GM12878 (cell line): ENCODE measurements at regions not wholly inside any gene's neighbourhood (a gene's known extent, or its start where the extent isn't known, plus 50 kb on each side); places are given as distances from the start of the nearest gene placed in this dataset.

ENCODE experiments used
- ATAC-seq: fragments of 200-7000 bp; cut with Tn5 transposase; 3 replicates; pipeline ENCODE4 v1.9.1; 2020; ENCODE audit warnings: mild to moderate bottlenecking, moderate library complexity
- BruUV-seq: library from RNA; stranded (reverse); fragments of 400-500 nt; replicated peaks from 2 replicates; lab custom pipeline; 2021; lab: Mats Ljungman, UMichigan
- CTCF ChIA-PET: fragments of 300-600 bp; sonication (Branson Sonifier 250); formaldehyde crosslinking; extraction: SDS; loops from one replicate; lab custom pipeline; 2021; ENCODE audit warnings: inconsistent platforms; lab: Yijun Ruan, JAX
- POLR2A ChIA-PET: fragments of 350-600 bp; formaldehyde crosslinking; extraction: SDS; loops from one replicate; lab custom pipeline; 2021; ENCODE audit warnings: inconsistent platforms; lab: Charles Lee
- RAD21 ChIA-PET: fragments of 300-600 bp; sonication (Branson Sonifier 250); formaldehyde crosslinking; loops from one replicate; lab custom pipeline; 2023; ENCODE audit warnings: antibody characterized with exemption; ENCODE audit not compliant: unreplicated experiment; lab: Charles Lee
- SMC1A ChIA-PET: fragments of 300-600 bp; sonication (Branson Sonifier 250); formaldehyde crosslinking; loops from one replicate; lab custom pipeline; 2023; ENCODE audit not compliant: unreplicated experiment, uncharacterized antibody; lab: Charles Lee
- DNase-seq: peaks from one replicate; pipeline ENCODE4 v3.0.0-alpha.2; 2011; ENCODE audit warnings: low read depth, low spot score
- FAIRE-seq: peaks from 3 replicates; lab custom pipeline; 2011; peaks lifted over from hg19 to GRCh38; lab: Jason Lieb, UNC
- H2AFZ ChIP-seq: 2 replicates; pipeline ENCODE4 v1.6.0; 2011; ENCODE audit warnings: low read depth, low read length, control low read depth; ENCODE audit not compliant: control insufficient read depth
- H3K27ac ChIP-seq: 2 replicates; pipeline ENCODE4 v1.5.1; 2011; ENCODE audit warnings: control low read depth; ENCODE audit not compliant: control insufficient read depth, insufficient read depth
- H3K27me3 ChIP-seq, 2 experiments: replicated peaks in 1 of 2; 2 replicates each; pipeline versions ENCODE4 v1.6.0 to v1.6.1; 2011; ENCODE audit warnings: low read length in 1 of 2; ENCODE audit not compliant: control insufficient read depth in 2 of 2, insufficient read depth in 2 of 2
- H3K36me3 ChIP-seq, 2 experiments: 2 replicates each; pipeline ENCODE4 v1.5.1; 2011; ENCODE audit warnings: low read length in 1 of 2; ENCODE audit not compliant: control insufficient read depth in 2 of 2, insufficient read depth in 2 of 2
- H3K4me1 ChIP-seq: 2 replicates; pipeline ENCODE4 v1.6.1; 2011; ENCODE audit warnings: mild to moderate bottlenecking, low read length, moderate library complexity, mixed read lengths; ENCODE audit not compliant: control insufficient read depth, insufficient read depth
- H3K4me2 ChIP-seq: 2 replicates; pipeline ENCODE4 v1.6.0; 2011; ENCODE audit warnings: control low read depth; ENCODE audit not compliant: control insufficient read depth, insufficient read depth
- H3K4me3 ChIP-seq: fragments of 200-600 bp; sonication (generic); 2 replicates; pipeline ENCODE4 v1.5.1; 2016
- H3K79me2 ChIP-seq: 2 replicates; pipeline ENCODE4 v1.6.0; 2011; ENCODE audit warnings: low read length; ENCODE audit not compliant: control insufficient read depth, insufficient read depth
- H3K9ac ChIP-seq: 2 replicates; pipeline ENCODE4 v1.8.0; 2011; ENCODE audit warnings: low read length, control low read depth, mixed read lengths; ENCODE audit not compliant: control insufficient read depth, insufficient read depth
- H3K9me3 ChIP-seq: replicated peaks from 3 replicates; pipeline ENCODE4 v1.5.1; 2011; ENCODE audit warnings: mild to moderate bottlenecking, low read length; ENCODE audit not compliant: control insufficient read depth, insufficient read depth
- H4K20me1 ChIP-seq: 2 replicates; pipeline ENCODE4 v1.6.0; 2011; ENCODE audit not compliant: control insufficient read depth, insufficient read depth
- ELK1 ChIP-seq: IDR thresholded peaks from 2 replicates; pipeline ENCODE4 v1.6.1; 2012; ENCODE audit warnings: low read depth, low read length, improper control_type of control experiment
- GABPA ChIP-seq: IDR thresholded peaks from 2 replicates; pipeline ENCODE4 v1.6.1; 2014; ENCODE audit warnings: antibody characterized with exemption, low read depth, mild to moderate bottlenecking, inconsistent platforms
- HDAC6 ChIP-seq: fragments of 200-600 bp; sonication (generic); IDR thresholded peaks from one replicate; pipeline ENCODE4 v1.8.0; 2017; ENCODE audit warnings: antibody characterized with exemption; ENCODE audit not compliant: unreplicated experiment
- IKZF1 ChIP-seq: fragments of 450-650 bp; conservative IDR thresholded peaks from 2 replicates; pipeline ENCODE4 v1.6.1; 2017; ENCODE audit warnings: antibody characterized with exemption, mild to moderate bottlenecking
- TCF3 ChIP-seq: IDR thresholded peaks from 2 replicates; pipeline ENCODE4 v1.6.1; 2012; ENCODE audit warnings: low read depth, mild to moderate bottlenecking, low read length, borderline replicate concordance; ENCODE audit not compliant: insufficient read depth
- ZNF207 ChIP-seq: fragments of 450-650 bp; IDR thresholded peaks from 2 replicates; pipeline ENCODE4 v1.6.1; 2014; ENCODE audit warnings: antibody characterized with exemption, mild to moderate bottlenecking, borderline replicate concordance
- WGBS: methylation state at CpG from one replicate; pipeline ENCODE4 v1.1.6; 2016; ENCODE audit warnings: low lambda C conversion rate; ENCODE audit not compliant: insufficient replicate concordance, insufficient coverage; ENCODE audit errors: missing lambda C conversion rate; 5-methylcytosine and 5-hydroxymethylcytosine counted together
- in situ Hi-C: fragments of 300-500 bp; cut with MboI; formaldehyde crosslinking; loops from 9 replicates; pipeline ENCODE4 v1.14.3; 2018; ENCODE audit warnings: mixed read lengths
- intact Hi-C: fragments of 100-400 bp; cut with micrococcal nuclease; formaldehyde crosslinking; loops from one replicate; pipeline ENCODE4 v1.14.2; 2022; ENCODE audit not compliant: unreplicated experiment

GRCh38 chr12:46952880-46953483, 126.4 kb upstream of the PCED1B start (continued):
- TF ChIP-seq HDAC6 (no peak), GABPA (no peak), ZNF207 (no peak), ELK1 (no peak)

- Histone ChIP-seq H3K9ac (no peak overlapping the region), H3K9me3 (no peaks in the 10 kb centered on the region), H3K79me2 (no peaks in the 10 kb centered on the region), H2AFZ (no peak overlapping the region), H4K20me1 (no peaks in the 10 kb centered on the region), H3K27ac (no peak overlapping the region), H3K36me3 (no peaks in the 10 kb centered on the region), H3K4me3 (no peak overlapping the region), H3K27me3 (no peaks in the 10 kb centered on the region), H3K4me1 (no peaks in the 10 kb centered on the region), H3K4me2 (no peak overlapping the region)
- POLR2A ChIA-PET: no interaction called here
- no TSS peak for BruUV-seq
- SMC1A ChIA-PET: interaction anchor here (0.9 to 2.8 kb wide), 3 partner anchors 10 to 28 kb away, joined by 3 to 9 read pairs (median 4); no protein-coding TSS in a partner anchor
- FAIRE-seq (no peak), DNase-seq (no peak), ATAC-seq (no peak)
- RAD21 ChIA-PET: no interaction called here
- no peak for TF ChIP-seq TCF3
- TF ChIP-seq HDAC6: no peak
- no peak for TF ChIP-seq IKZF1
- intact Hi-C loops (no loop called here), in situ Hi-C loops (no loop called here)
- CTCF ChIA-PET: interaction anchor here (0.7 kb wide), 1 partner anchor 61 kb away, joined by 3 read pairs; no protein-coding TSS in a partner anchor
- 28% methylated on average over 5 of the region's 5 CpGs for WGBS
These were observed 122.9 kb upstream of the PCED1B start for GRCh38 chr12:46956451-46957035.
